GM23338 (cell line): ENCODE measurements at regions not wholly inside any gene's neighbourhood (a gene's known extent, or its start where the extent isn't known, plus 50 kb on each side); places are given as distances from the start of the nearest gene placed in this dataset.

Source experiments
- CREB1 ChIP-seq: fragments of 250-450 bp; sonication (Bioruptor Pico); IDR thresholded peaks from 2 replicates; pipeline ENCODE4 v1.5.0; 2020; ENCODE audit warnings: low read depth, mild to moderate bottlenecking, moderate library complexity
- EZH2 ChIP-seq: fragments of 200-600 bp; sonication (generic); IDR thresholded peaks from one replicate; pipeline ENCODE4 v1.8.0; 2017; ENCODE audit warnings: antibody characterized with exemption, mild to moderate bottlenecking, low read depth; ENCODE audit not compliant: unreplicated experiment
- EZH2phosphoT487 ChIP-seq: fragments of 200-600 bp; sonication (generic); IDR thresholded peaks from one replicate; pipeline ENCODE4 v1.8.1; 2018; ENCODE audit warnings: antibody characterized with exemption; ENCODE audit not compliant: unreplicated experiment
- JUNB ChIP-seq: IDR thresholded peaks from one replicate; pipeline ENCODE4 v1.6.1; 2016; ENCODE audit warnings: antibody characterized with exemption; ENCODE audit not compliant: unreplicated experiment
- NANOG ChIP-seq: IDR thresholded peaks from 2 replicates; pipeline ENCODE4 v1.6.1; 2016; ENCODE audit warnings: antibody characterized with exemption, borderline replicate concordance
- POLR2AphosphoS5 ChIP-seq: IDR thresholded peaks from 2 replicates; pipeline ENCODE4 v1.6.1; 2016; ENCODE audit warnings: antibody characterized with exemption, low read depth
- REST ChIP-seq: IDR thresholded peaks from one replicate; pipeline ENCODE4 v1.6.1; 2018; ENCODE audit warnings: antibody characterized with exemption; ENCODE audit not compliant: unreplicated experiment
- ZNF331 ChIP-seq: fragments of 250-450 bp; sonication (Bioruptor Pico); IDR thresholded peaks from 2 replicates; pipeline ENCODE4 v1.5.0; 2020; ENCODE audit warnings: low read depth, mild to moderate bottlenecking, moderate library complexity
- TF ChIP-seq, protein P1 (sequence below), 2 experiments: fragments of 200-600 bp in 1 of 2; sonication (generic) in 1 of 2; conservative IDR thresholded peaks; 2 replicates each; pipeline versions ENCODE4 v1.5.1 to v1.6.1; 2016 to 2017; ENCODE audit warnings: antibody characterized with exemption in 2 of 2, low read depth in 2 of 2, mild to moderate bottlenecking in 2 of 2, moderate library complexity in 1 of 2
- TF ChIP-seq, protein P2 (sequence below): IDR thresholded peaks from 2 replicates; pipeline ENCODE4 v1.6.1; 2016; ENCODE audit warnings: antibody characterized with exemption

- TF ChIP-seq, protein P1, sequence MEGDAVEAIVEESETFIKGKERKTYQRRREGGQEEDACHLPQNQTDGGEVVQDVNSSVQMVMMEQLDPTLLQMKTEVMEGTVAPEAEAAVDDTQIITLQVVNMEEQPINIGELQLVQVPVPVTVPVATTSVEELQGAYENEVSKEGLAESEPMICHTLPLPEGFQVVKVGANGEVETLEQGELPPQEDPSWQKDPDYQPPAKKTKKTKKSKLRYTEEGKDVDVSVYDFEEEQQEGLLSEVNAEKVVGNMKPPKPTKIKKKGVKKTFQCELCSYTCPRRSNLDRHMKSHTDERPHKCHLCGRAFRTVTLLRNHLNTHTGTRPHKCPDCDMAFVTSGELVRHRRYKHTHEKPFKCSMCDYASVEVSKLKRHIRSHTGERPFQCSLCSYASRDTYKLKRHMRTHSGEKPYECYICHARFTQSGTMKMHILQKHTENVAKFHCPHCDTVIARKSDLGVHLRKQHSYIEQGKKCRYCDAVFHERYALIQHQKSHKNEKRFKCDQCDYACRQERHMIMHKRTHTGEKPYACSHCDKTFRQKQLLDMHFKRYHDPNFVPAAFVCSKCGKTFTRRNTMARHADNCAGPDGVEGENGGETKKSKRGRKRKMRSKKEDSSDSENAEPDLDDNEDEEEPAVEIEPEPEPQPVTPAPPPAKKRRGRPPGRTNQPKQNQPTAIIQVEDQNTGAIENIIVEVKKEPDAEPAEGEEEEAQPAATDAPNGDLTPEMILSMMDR (conservative IDR thresholded peaks at IDR 0.05; ENCODE audit: low read depth in 2 of 2): no peak
- TF ChIP-seq EZH2 (no peak), POLR2AphosphoS5 (no peak), EZH2phosphoT487 (no peak), CREB1 (CRISPR knock-in tag) (no peak), NANOG (no peak), REST (no peak), ZNF331 (CRISPR knock-in tag) (no peak), JUNB (no peak)
- TF ChIP-seq, protein P2, sequence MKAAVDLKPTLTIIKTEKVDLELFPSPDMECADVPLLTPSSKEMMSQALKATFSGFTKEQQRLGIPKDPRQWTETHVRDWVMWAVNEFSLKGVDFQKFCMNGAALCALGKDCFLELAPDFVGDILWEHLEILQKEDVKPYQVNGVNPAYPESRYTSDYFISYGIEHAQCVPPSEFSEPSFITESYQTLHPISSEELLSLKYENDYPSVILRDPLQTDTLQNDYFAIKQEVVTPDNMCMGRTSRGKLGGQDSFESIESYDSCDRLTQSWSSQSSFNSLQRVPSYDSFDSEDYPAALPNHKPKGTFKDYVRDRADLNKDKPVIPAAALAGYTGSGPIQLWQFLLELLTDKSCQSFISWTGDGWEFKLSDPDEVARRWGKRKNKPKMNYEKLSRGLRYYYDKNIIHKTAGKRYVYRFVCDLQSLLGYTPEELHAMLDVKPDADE: no peak
Measured at GRCh38 chr4:111761531-111761930, 383.7 kb upstream of the FAM241A start.
